CD4-positive, alpha-beta T cell treated with Interleukin-2 at 100 ng/mL for 4 hours (primary cell): ENCODE measurements at regions not wholly inside any gene's neighbourhood (a gene's known extent, or its start where the extent isn't known, plus 50 kb on each side); places are given as distances from the start of the nearest gene placed in this dataset.

Source experiments
- DNase-seq: peaks from one replicate; pipeline ENCODE4 v3.0.0-alpha.2; 2020; ENCODE audit warnings: low spot score

DNA sequence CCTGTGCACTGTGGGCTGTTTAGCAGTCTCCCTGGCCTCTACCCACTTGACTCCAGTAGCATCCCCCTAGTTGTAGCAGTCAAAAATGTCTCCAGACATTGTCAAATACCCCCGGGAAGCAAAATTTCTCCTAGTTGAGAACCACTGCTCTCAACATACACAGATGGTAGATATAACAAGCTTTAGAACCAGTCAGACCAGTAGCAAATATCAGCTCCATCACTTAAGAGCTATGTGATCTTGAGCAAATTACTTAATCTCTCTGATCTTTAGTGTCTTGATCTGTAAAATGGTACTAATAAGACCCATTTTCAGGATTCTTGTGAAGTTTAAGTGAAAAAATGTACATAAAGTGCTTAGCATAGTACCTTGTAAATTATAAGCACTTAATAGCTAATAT, 96.2 kb downstream of the DUSP6 start:
- DNase-seq: no peak

DNA sequence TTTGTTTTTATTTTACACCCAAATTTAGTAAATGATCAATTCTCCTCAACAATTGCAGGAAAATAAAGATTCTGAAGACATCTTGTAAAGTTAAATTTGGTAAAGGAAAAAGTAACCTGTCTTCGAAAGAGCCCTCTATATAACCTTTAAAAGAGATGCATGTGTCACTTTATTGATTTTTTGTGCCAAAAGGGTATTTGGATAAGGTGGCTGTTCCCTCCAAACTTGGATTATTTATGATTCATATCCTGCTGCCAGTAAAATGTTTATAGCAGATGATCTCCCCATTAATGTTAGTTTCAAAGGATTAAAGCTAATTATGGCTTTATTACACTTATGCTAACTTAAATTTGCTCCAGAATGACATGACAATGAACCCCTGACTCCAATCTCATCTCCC, 98.8 kb downstream of the DUSP6 start:
- DNase-seq: no peak

DNA sequence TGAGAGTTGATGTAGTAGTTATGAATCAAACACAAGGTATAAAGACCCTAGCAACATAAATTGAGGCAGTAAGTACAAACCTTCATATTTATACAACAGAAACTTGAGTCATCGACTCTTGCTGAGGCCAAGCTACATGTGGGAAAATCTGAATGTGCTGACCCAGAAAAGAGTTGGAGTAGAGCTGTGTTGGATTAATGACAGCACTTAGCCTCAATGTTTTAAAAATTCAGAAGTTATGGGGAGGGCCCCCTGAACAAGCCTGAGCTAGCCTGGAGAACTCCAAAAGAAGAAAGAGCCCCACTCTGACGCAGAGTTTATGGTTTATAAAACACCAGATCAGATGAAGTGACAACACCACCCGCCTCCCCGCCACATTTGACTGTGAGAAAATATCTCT, 100.0 kb downstream of the DUSP6 start:
- DNase-seq: no peak

DNA sequence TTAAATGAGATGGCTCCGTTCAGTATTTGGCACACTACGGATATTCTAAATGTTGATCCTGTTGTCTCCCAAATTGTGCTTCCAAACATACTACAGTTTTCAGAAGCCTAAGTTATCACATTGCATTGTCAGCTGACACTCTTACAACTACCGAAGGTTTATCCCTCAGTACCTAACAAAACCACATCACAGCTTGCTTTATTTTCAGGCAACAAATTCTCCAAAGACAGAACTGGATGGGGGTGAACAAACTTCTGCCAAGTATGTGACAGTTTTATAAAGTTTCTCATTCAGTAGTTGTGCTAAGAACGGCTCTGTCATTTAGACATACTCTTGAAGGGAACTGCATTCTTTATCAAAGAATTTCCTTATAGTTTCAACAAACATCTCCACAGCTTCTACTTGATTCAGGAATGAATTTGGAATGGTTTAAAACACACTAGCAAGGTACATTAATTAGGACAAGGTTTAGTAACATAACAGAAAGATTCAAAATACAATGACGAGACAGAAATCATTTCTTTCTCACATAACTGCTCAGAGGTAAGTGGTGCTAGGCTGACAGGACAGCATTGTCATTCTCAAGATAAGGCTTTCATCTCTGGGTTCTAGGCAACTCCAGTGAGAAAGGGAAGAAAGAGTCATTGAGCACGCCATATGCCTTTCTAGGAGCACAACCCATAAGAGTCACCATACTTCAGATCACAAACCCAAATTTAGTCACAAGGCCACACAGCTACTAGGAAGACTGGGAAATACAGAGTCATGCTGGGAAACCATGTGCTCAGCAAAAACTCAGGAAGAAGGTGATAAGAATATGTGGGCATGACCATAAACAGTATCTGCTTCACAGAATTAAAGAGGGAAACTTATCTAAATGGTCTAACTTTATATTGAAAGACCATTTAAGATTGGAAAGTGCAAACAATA, 100.7 kb downstream of the DUSP6 start:
- no peak for DNase-seq

DNA sequence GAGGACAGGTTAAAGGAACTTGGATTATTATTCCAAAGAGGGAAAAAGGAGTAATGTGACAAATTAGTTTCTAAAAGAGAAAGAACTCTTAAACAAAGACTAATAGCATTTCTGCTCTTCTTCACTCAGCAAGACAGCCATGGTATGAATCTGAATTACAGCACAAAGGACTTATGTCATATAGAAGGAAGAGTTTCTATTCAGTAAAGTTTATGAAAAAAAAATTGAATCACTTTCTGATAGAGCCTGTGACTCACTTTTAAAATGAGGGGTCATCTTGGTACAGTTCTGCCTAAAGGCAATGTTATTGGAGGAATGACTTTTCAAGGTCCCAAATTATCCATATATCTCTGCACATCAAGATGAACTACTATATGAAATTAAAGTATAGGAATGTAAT, 101.7 kb downstream of the DUSP6 start:
- no peak for DNase-seq

DNA sequence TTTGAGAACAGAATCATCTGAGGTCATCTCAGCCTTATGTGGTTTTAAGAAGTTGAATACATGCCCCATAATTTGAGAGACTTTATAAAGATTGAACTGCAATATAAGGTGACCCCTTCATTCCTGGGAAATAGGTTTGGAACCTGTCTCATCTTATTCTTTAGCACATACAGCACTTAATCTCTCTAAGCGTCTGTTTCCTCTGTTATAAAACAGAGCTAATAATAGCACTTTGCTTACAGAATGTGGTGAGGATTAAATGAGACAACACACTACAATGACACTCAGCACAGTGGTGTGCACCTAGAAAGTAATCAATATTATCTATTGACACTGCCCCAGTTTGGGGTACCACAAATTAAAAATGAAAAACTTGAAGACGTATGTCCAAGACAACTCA, 102.1 kb downstream of the DUSP6 start:
- no peak for DNase-seq

DNA sequence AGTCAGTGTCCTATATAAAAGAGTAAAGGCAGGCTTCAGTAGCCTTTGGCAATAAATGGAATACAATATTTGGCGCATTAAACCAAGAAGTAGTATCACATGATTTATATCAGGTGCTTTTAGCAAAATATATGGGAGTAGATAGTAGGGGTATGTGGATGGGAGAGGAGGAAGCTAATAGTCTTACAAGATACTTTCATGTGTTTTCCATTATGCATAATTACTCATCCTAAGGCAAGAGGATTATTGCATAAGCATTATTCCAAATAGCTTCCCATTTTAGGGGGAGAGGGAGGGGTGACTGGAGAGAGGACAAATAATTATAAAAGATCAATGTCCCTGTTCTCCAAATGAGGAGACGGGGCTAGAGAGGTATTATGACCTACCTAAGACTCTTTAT, 104.3 kb downstream of the DUSP6 start:
- DNase-seq: no peak

DNA sequence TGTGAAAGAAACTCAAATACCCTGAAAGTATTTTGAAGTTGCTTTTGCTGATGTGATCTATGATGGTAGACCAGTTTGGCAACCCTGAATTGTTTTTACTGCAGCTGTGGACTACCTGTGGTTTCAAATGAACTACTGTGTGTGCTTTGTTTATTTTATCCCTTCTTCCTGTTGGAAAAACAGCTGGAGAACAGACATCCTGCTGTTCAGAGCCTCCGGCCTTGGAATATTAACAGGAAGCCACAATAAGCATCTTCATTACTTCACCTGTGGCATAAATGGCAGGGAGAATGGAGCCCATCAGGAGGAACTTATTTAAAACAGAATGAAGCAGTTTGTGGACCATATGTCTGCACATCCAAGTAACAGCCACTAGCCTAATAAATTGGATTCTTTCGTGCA, 104.8 kb downstream of the DUSP6 start:
- no peak for DNase-seq

DNA sequence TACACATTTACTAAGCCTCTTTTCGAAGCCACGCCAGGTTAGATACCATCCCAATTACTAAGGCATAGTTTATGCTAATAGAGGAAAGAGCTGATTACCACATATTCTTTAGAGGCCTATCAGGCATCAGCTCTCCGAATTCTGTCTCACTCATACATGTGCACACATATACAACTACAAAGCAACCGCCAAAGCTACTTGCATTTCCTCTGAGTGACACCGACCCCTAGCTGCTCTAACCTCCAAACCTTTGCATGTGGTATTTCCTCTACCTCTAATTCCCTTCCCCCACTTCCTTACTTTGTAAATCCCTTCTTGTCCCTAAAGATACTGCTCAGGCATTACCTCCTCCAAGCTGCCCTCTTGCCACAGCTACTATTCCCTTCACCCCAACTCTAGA, 107.2 kb downstream of the DUSP6 start:
- peak; percentile 60 for DNase-seq

DNA sequence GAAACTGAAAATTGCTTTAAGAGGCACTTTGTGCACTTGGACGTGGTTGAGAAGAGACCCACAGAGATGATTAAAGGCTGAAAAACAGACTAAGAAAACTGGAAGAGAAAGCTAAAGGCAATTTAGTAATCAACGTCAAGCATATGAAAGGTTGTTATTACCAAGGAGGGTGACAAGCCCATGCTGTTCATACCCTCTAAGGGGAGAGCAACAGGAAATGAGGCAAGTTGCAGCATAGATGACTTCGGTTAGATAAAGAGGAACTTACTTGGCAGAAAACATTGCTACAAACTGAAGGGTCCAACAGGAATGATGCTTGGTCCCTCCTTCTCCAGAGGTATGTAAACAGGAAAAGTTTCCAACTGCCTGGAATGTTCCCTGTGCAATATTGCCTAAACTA, 107.8 kb downstream of the DUSP6 start:
- DNase-seq: peak; percentile 38

DNA sequence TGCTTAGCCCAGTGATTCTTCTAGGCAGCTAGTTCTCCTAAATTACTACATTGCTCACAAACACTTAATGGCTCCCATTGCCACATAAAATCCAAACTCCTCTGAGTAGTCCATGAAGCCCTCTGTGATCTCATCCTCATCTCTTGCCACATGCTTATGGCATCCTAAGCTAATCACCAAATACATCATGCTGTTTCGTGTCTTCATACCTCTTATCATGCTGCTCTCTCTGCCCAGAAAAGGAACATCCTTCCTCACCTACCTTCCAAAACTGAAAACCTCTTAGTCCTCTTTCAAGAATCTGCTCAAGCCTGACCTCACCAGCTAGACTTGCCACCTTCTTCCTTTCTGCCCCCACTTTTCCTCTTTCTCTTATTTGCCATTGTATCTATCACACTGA, 108.5 kb downstream of the DUSP6 start:
- no peak for DNase-seq

DNA sequence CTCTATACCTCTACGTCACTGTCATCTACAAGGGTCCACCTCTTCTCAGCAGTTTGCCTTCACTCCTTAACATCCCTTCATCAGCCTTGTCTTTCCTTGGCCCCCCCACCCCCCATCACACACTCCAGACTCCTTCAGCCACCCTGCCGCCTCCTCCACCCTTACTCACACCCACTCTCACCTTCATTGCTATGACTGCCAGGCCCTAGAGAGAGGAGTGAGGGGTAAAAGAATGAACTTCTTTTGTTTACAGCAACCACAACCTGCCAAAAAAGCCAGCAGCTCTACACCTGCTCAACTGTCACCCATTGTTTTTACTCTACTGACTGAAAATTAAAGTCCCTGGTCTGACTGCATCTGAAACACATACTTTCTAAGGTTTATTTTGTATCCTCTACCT, 112.8 kb downstream of the DUSP6 start:
- no peak for DNase-seq

DNA sequence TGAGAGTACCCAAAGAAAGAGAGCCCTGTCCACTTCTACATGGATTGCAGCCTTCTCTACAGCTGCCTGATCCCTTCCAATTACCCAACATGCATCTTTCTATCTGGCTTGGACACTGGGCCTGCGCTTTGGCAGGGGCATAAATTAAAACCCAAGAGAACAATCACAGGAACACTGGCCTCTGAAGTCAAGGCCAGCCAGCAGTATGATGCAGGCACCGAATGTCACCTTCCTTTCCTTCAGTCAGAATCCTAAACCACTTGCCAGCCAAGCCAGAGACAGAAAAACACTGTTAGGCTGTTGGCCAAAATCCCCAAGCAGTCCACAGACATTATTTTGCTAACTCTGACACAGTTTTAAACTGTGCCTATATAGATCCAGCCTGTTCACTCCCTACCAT, 113.7 kb downstream of the DUSP6 start:
- DNase-seq: no peak

DNA sequence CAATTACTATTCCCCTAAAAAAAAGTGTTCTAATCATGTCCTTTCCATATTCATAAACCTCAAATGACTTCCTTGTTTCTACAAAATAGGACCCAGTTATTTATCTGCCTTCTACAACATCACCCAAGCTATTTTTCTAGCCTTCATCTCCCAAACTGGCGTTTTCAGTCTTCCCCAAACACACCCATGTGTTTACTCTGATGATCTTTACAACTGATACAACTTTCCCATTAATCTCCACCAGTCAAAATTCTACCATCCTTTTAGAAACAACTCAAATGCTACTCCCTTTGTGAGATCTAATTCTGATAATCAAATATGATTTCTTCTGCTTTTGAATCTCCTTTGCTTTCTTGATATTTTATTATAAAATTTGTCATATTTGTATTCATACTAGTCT, 114.5 kb downstream of the DUSP6 start:
- no peak for DNase-seq

DNA sequence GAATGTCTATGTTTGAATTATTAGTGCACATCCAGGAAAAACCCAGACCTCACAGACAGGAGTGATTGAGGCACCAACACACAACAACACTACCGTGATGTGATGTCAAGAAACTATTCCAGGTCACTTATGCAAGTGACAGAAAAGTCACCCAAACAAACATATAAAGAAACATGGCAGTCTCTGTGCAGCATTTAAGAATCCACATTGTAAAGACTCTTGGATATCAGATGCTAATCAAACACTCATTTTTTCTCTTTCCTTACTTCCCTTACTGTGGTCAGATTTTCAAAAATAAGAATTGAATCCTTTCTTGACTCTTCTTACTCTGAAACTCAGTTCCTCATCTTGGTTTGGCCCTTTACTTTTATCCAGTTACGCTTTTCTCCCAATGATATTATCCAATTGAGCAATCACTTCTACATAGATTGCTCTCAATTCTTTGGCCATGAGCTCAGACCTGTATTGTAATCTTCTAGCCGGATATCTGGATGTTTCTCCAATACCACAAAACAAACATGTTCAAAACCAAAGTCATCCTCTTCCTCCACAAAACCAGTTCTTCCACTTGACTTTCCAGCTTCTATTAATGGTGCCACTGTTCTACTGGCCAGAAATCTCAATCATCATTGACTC, 115.4 kb downstream of the DUSP6 start:
- no peak for DNase-seq

DNA sequence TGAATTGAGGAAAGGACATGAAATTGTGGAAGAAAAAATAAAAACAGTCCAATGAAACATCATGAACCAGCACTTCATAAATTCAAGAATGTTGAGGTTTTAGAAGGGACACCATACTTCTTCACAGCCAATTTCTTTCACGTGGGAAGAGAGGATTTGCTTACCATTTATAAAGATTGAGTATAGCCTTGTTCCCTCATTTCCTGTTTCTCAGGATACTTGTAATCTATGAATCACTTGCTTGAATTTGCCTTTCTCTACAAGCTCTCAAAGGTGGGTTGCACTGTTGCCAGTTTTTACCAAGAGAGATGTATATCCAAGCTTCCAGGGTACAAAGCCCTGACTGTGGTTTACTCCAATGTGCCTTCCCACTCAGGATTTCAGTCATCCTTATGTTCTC, 116.1 kb downstream of the DUSP6 start:
- no peak for DNase-seq

DNA sequence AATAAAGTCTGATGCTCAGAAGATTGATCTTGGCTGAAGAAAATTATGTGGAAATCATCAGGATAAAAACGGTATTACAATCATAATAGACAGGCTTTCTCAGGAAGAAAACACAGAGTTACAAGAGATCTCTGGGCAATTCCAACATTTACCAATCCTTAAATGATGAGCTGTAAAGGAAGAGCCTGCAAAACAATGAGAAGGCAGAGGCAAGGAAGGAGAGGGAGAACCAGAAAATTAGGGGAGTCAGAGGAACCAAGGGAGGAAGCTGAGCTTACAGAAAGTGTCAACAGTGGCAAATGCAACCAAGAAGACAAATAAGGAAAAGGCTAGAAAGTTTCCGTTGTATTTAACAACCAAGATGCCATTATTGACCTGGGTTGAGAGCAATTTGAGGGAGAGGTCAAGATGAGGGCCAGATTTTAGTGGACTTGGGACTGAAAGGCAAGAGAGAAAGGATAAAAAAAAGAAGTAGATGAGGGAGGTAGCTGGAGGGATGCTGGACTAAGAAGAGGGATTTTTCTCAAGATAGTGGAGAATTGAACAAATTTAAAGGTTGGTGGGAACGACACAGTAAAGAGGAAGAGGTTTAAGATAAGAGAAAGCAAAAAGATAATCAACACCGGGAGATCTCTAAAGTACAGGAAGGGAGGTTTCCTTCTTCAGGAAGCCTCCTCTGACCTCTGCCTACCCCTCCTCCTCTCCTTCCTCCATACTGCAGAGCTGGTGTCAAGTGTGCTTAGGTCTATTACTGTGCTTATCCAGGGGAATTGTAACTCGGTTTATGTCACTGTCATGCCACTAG, 116.9 kb downstream of the DUSP6 start:
- no peak for DNase-seq

DNA sequence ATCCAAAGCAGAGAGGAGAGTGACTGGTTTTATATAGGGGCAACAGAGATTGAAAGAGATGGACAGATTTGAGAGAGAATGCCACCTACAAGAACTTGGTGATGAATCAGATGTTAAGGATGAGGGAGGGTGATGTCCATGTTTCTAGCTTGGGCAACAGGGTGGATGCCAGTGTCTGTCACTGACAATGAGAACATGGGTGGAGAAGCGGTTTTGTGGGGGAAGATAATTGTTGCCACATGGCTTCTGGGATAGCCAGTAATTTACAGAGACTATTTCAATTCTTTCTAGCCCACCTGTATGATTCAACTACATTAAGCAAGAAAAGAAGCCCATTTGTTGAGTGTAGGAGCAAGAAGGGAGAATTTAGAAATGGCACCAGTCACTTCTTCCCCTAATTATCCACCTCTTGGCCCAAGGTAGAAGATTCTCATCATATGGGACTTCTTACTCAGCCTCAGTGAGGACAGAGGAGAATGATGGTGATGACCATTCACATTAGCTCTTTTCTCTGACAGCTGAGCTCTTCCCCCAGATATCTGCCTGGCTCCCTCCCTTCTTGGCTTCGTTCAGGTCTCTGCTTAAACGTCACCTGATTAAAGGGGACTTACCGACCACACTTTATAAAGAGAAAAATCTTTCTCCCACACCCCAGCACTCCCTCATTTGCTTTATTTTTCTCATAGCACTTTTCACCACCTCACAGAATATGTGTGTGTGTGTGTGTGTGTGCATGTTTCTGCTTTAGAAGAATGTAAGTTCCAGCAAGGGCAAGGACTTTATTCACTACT, 117.8 kb downstream of the DUSP6 start:
- no peak for DNase-seq

DNA sequence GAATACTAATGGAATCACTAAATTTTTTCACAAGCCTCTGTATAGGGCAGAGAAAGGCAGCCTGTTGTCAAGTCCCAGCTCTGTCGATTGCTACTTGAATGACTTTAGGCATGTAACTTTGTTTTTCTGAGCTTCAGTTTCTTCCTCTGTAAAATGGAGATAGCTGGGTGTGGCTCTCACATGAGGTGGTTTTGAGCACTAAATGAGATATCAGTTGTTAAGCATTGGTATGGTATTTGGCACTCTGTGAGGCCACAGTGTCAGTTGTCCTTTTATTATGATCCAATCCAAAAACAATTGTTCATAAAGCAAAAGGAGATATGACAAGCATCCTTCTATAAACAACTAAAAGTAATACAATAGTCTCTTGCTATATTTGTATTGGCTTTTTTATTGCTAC, 120.6 kb downstream of the DUSP6 start:
- no peak for DNase-seq

DNA sequence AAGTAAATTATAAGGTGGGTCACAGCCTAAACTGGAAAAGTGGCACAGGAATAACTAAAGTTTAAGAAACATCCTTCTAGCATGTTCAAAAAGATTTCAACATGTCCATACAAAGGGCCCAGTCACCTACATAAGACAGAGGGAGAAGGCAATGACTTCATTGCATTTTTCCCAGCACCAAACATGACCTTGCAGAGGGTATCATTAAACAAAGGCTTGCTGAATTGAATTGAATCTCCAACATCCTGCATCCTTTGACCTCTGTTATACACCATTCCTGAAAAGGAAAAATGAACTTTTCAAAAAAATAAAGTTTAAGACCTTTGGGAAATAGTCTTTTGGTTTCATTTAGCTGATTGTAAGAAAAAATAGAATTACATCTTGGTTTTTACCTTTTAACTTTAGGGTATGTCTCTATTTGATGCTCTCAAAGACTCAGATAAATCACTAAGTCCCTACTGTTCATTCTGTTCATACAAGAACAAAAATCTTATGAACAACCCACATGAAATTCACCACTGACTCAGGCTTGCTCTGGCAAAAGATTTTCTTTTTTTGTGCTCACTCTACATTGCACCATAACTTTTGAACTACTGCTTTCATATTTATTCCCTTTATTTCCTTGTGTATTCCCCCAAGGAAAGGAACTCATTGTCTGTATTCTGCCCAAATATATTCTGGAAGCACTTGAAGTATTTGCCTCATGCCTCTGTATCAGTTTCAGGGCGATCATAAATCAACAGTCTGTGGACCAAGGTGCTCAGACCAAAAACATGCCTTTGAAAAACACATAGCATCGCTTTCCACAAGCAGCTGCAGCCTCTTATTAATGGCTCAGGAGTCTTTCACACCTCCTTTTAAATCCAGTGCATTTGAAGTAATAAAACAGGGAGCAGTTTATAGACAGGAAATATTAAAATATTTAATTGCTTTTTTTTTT, 121.7 kb downstream of the DUSP6 start:
- no peak for DNase-seq

DNA sequence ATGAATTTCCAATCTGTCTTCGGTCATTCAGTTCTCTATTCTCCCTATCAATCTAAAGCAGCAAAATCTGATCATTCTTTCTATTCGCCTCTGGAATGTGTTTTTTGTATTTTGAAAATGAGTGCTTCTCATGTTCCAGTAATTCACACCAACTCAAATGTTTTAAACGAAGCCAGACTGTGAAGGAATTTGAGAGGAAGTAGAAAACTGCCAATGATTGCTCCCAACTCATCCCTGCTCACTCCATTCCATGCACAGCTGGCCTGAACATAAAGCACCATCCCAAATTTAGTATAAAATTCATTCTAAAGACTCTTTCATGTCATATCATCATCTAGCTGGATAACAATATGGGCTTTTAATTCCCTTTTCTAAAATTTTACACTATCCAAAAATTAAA, 123.8 kb downstream of the DUSP6 start:
- no peak for DNase-seq
